Gastrocnemius medialis (tissue), 4 donors: ENCODE measurements at regions not wholly inside any gene's neighbourhood (a gene's known extent, or its start where the extent isn't known, plus 50 kb on each side); places are given as distances from the start of the nearest gene placed in this dataset.

Experiments used
- ATAC-seq, 2 donors: fragments of 150-250 bp; one replicate each; pipeline ENCODE4 v1.9.1; 2016
- DNase-seq, 2 donors: peaks; one replicate each; pipeline ENCODE4 v3.0.0-alpha.2; 2019
- H3K27ac ChIP-seq, 4 donors: fragments of 200-600 bp; sonication (generic); 1 replicate in 1 of 4; 2 replicates in 3 of 4; pipeline ENCODE4 v1.5.1; 2016 to 2018; ENCODE audit warnings: mild to moderate bottlenecking in 2 of 4, moderate library complexity in 1 of 4
- H3K27me3 ChIP-seq, 3 donors: fragments of 200-600 bp; sonication (generic) in 2 of 3; 1 replicate in 1 of 3; 2 replicates in 2 of 3; pipeline versions ENCODE4 v1.5.1 to v1.6.0; 2016 to 2019; ENCODE audit warnings: mild to moderate bottlenecking in 1 of 3, moderate library complexity in 1 of 3
- H3K36me3 ChIP-seq, 2 donors: fragments of 200-600 bp; sonication (generic) in 1 of 2; one replicate each; pipeline ENCODE4 v1.5.1; 2017 to 2018
- H3K4me1 ChIP-seq, 2 donors: fragments of 200-600 bp; sonication (generic) in 1 of 2; one replicate each; pipeline ENCODE4 v1.5.1; 2016 to 2017; ENCODE audit warnings: mild to moderate bottlenecking in 2 of 2
- H3K4me3 ChIP-seq, 4 donors: fragments of 200-600 bp; sonication (generic) in 3 of 4; 1 replicate in 1 of 4; 2 replicates in 3 of 4; pipeline ENCODE4 v1.5.1; 2016 to 2019; ENCODE audit warnings: mild to moderate bottlenecking in 2 of 4
- H3K9me3 ChIP-seq, 3 donors: fragments of 200-600 bp; sonication (generic) in 2 of 3; 1 replicate in 1 of 3; 2 replicates in 2 of 3; pipeline ENCODE4 v1.5.1; 2016 to 2019
- CTCF ChIP-seq, 5 experiments: fragments of 450-650 bp in 3 of 5; fragments of 200-600 bp in 2 of 5; sonication (generic) in 2 of 5; IDR thresholded peaks in 4 of 5; conservative IDR thresholded peaks in 1 of 5; 1 replicate in 4 of 5; 2 replicates in 1 of 5; pipeline ENCODE4 v1.5.1; 2016 to 2019; ENCODE audit warnings: antibody characterized with exemption in 5 of 5, mild to moderate bottlenecking in 3 of 5, moderate library complexity in 3 of 5
- POLR2A ChIP-seq, 2 donors: fragments of 450-650 bp; IDR thresholded peaks; one replicate each; pipeline ENCODE4 v1.6.1; 2017; ENCODE audit warnings: antibody characterized with exemption in 2 of 2, mild to moderate bottlenecking in 2 of 2, moderate library complexity in 2 of 2
- in situ Hi-C, 4 donors: fragments of 200-750 bp; cut with MboI; loops; one replicate each; pipeline versions ENCODE4 v1.15.0 to v1.8.0; 2017; ENCODE audit warnings: low sequenced_read_pairs in 4 of 4
- intact Hi-C: fragments of 100-400 bp; cut with DNase I; formaldehyde crosslinking; loops from one replicate; pipeline ENCODE4 v1.15.1; 2023; ENCODE audit warnings: low total_unique reads

DNA sequence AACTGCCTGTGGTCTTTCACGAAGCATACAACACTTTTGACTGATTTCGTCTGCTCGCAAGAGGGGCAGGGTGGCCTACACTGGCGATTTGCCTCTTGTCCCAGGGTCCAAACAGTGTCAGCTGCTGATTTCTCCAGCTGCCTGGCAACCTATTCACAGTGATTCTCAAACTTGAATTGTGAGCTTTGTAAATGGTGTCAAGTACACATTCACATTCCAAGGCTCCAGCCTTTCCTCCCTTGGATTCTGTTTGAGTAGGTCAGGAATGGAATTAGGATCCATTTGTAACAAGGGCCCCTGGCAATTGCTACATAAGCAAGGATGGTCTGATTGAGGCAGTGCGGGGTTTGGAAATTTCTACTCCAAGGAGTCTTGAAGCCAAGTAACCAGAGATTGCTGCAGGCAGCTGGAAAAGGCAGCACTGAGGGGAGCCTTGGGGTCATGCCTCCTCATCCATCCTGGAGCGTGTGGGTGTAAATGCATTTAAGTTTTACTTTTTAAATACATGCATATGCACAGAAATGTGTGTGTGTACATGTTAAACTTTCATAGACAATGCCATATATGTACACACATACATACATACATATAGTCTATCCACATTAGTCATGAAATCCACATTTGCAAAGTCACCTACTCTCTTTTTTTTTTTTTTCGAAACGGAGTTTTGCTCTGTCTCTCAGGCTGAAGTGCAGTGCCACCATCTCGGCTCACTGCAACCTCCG lies 86.8 kb upstream of the UXS1 start:
- Histone ChIP-seq H3K27ac (no peak overlapping the region), H3K9me3 (no peaks in the 10 kb centered on the region), H3K4me1 (no peaks in the 10 kb centered on the region), H3K27me3 (peaks cover 0 to 7% (median 0%) of the 10 kb centered on the region in 3 donors), H3K36me3 (no peaks in the 10 kb centered on the region), H3K4me3 (no peak overlapping the region)
- TF ChIP-seq POLR2A (IDR thresholded peaks at IDR 0.05) = no peak
- TF ChIP-seq CTCF (IDR thresholded peaks at IDR 0.05 in 4 of 5, conservative IDR thresholded peaks at IDR 0.05 in 1 of 5) = no peak
- intact Hi-C loops (no loop called here), in situ Hi-C loops (no loop called here)
- ATAC-seq (no peak), DNase-seq (no peak)

GRCh38 chr2:106280224-106280623 lies 86.1 kb upstream of the UXS1 start:
- no peak for TF ChIP-seq POLR2A (IDR thresholded peaks at IDR 0.05)
- TF ChIP-seq CTCF (IDR thresholded peaks at IDR 0.05 in 4 of 5, conservative IDR thresholded peaks at IDR 0.05 in 1 of 5) = no peak
- H3K4me1 ChIP-seq = no peaks in the 10 kb centered on the region
- no peak overlapping the region for H3K27ac ChIP-seq
- peaks cover 0 to 7% (median 0%) of the 10 kb centered on the region in 3 donors for H3K27me3 ChIP-seq
- no peaks in the 10 kb centered on the region for H3K9me3 ChIP-seq
- intact Hi-C loops (no loop called here), in situ Hi-C loops (no loop called here)
- no peak overlapping the region for H3K4me3 ChIP-seq
- DNase-seq = no peak
- ATAC-seq = no peak
- no peaks in the 10 kb centered on the region for H3K36me3 ChIP-seq

DNA sequence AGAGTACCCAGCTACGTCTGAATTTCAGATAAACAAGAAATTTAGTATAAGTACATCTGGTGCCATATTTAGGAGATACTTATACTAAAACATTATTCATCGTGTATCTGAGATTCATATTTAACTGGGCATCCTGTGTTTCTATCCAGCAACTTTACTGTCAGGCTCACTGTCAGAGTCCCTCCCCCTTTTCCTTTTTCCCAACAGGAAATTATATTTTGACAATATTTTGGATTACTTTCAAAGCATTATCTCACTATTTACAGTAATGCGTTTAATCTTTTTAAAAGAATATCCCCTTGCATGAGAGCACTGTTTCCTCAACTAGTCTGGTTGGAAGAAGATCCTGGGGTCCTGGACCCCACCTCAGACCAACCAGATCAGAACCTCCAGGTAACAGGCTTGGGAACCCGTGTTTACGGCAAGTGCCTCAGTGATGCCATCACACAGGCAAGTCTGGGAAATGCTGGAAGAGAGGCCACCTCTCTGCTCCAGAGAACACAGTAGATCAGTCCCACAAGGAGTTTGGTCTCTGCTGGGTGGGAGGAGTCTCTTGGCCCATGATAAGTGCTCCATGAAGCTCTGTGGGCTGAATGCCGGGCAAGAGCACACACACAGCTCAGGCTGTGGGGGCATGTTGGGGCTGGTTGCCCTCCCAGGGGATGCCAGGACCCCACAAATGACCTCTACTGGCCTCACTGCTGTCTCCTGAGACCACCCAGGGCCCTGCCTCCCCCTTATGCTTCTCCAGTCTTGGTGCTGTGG lies 84.2 kb upstream of the UXS1 start:
- no peaks in the 10 kb centered on the region for H3K9me3 ChIP-seq
- intact Hi-C loops = no loop called here
- ATAC-seq = no peak
- H3K4me1 ChIP-seq = no peaks in the 10 kb centered on the region
- TF ChIP-seq CTCF (IDR thresholded peaks at IDR 0.05 in 4 of 5, conservative IDR thresholded peaks at IDR 0.05 in 1 of 5) (no peak), POLR2A (IDR thresholded peaks at IDR 0.05) (no peak)
- no peak for DNase-seq
- peaks cover 0 to 7% (median 0%) of the 10 kb centered on the region in 3 donors for H3K27me3 ChIP-seq
- no peak overlapping the region for H3K27ac ChIP-seq
- H3K36me3 ChIP-seq = no peaks in the 10 kb centered on the region
- H3K4me3 ChIP-seq = no peak overlapping the region
- in situ Hi-C loops = no loop called here

DNA sequence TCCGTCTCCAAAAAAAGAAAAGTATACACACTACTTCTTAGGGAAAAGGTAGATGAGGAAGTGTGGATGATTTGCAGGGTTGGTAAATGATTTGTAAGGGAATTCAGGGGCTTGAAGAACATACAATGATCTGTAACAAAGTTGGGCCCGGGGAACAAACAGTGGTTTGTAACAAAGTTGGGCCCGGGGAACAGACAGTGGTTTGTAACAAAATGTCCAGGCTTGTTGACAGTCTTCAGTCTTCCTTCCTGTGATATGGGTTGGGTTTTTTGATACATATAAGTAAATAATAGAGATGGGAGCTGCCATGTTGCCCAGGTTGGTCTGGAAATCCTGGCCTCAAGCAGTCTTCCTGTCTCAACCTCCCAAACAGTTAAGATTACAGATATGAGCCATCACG lies 83.3 kb upstream of the UXS1 start:
- Histone ChIP-seq H3K4me3 (no peak overlapping the region), H3K4me1 (no peaks in the 10 kb centered on the region), H3K27ac (no peak overlapping the region), H3K27me3 (peaks cover 0 to 1% (median 0%) of the 10 kb centered on the region in 3 donors), H3K36me3 (no peaks in the 10 kb centered on the region), H3K9me3 (no peaks in the 10 kb centered on the region)
- no peak for ATAC-seq
- intact Hi-C loops = no loop called here
- no peak for TF ChIP-seq POLR2A (IDR thresholded peaks at IDR 0.05)
- TF ChIP-seq CTCF (IDR thresholded peaks at IDR 0.05 in 4 of 5, conservative IDR thresholded peaks at IDR 0.05 in 1 of 5) = no peak
- in situ Hi-C loops = no loop called here
- DNase-seq = no peak
